ENCODE measurements at regions not wholly inside any gene's neighbourhood (a gene's known extent, or its start where the extent isn't known, plus 50 kb on each side); places are given as distances from the start of the nearest gene placed in this dataset.
"Not testable (repeated sequence)": the region's sequence is repeated elsewhere in the genome, so short reads cannot be mapped to it uniquely, and the experiment has no call there.

DNA sequence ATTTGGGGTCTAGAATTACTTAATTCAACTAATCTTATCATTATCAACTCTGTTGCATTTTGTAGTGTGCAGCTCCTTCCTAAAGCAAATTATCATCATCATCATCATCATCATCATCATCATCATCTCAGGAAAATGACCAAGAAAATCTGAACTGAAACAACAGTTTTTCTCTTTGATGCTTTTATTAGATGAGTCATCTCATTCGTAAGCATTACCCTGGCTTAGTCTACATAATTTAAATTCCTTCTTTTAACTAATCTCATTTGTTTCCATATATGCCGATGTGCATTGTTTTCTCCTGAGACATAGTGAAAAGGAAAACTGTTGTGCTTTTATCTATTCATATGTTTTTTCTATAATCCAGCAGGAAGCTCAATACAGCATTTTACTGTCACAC, 173.0 kb upstream of the PDE4D start:
- Histone ChIP-seq H3K4me3 (no peak overlapping the region), H3K79me2 (no peaks in the 10 kb centered on the region), H2AFZ (no peak overlapping the region), H3K4me1 (ENCODE audit: insufficient read depth) (no peaks in the 10 kb centered on the region), H3K36me3 (replicated peaks; ENCODE audit: insufficient read depth, low read depth) (no peaks in the 10 kb centered on the region), H3K4me2 (no peak overlapping the region), H4K20me1 (ENCODE audit: insufficient read depth, poor library complexity, severe bottlenecking) (no peaks in the 10 kb centered on the region), H3K9me3 (ENCODE audit: low read depth) (no peaks in the 10 kb centered on the region), H3K9me2 (replicated peaks; ENCODE audit: insufficient read depth) (no peaks in the 10 kb centered on the region), H3K27ac (no peak overlapping the region), H3K27me3 (no peaks in the 10 kb centered on the region)
- TF ChIP-seq EZH2 (IDR thresholded peaks at IDR 0.05; ENCODE audit: borderline replicate concordance) (no peak), EZH2phosphoT487 (IDR thresholded peaks at IDR 0.05; ENCODE audit: low read depth, severe bottlenecking, unreplicated experiment) (no peak)
- TF ChIP-seq, protein P1, sequence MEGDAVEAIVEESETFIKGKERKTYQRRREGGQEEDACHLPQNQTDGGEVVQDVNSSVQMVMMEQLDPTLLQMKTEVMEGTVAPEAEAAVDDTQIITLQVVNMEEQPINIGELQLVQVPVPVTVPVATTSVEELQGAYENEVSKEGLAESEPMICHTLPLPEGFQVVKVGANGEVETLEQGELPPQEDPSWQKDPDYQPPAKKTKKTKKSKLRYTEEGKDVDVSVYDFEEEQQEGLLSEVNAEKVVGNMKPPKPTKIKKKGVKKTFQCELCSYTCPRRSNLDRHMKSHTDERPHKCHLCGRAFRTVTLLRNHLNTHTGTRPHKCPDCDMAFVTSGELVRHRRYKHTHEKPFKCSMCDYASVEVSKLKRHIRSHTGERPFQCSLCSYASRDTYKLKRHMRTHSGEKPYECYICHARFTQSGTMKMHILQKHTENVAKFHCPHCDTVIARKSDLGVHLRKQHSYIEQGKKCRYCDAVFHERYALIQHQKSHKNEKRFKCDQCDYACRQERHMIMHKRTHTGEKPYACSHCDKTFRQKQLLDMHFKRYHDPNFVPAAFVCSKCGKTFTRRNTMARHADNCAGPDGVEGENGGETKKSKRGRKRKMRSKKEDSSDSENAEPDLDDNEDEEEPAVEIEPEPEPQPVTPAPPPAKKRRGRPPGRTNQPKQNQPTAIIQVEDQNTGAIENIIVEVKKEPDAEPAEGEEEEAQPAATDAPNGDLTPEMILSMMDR (IDR thresholded peaks at IDR 0.05; ENCODE audit: poor library complexity): no peak
- no peak for DNase-seq (ENCODE audit: low spot score)
- WGBS (ENCODE audit: low lambda C conversion rate, missing lambda C conversion rate): 76% methylated on average over 2 of the region's 2 CpGs

DNA sequence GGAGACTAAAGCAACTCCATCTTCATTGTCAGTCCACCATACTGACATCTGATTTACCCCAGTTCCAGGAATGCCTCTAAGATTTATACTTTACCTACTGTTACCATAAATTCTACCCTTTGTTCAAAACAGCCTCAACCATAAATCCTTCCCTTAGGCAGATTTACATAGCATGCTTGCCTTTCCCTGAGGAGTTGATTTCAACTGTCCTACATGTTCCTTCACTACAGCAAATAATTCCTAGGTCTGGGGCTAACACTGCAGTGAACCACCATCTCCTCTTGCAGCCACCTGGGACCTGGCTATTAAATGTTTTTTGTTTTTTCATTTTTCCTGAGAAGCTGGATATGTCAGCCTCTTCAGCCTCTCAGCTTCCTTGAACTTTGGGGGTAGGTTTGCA, 166.9 kb upstream of the PDE4D start:
- H3K4me3 ChIP-seq: no peak overlapping the region
- no peak overlapping the region for H3K4me2 ChIP-seq
- no peaks in the 10 kb centered on the region for H3K36me3 ChIP-seq (replicated peaks; ENCODE audit: insufficient read depth, low read depth)
- no peak overlapping the region for H2AFZ ChIP-seq
- H4K20me1 ChIP-seq (ENCODE audit: insufficient read depth, poor library complexity, severe bottlenecking): no peaks in the 10 kb centered on the region
- no peaks in the 10 kb centered on the region for H3K9me3 ChIP-seq (ENCODE audit: low read depth)
- H3K27me3 ChIP-seq: no peaks in the 10 kb centered on the region
- DNase-seq (ENCODE audit: low spot score): no peak
- TF ChIP-seq, protein P1 (IDR thresholded peaks at IDR 0.05; ENCODE audit: poor library complexity): no peak
- TF ChIP-seq EZH2 (IDR thresholded peaks at IDR 0.05; ENCODE audit: borderline replicate concordance) (no peak), EZH2phosphoT487 (IDR thresholded peaks at IDR 0.05; ENCODE audit: low read depth, severe bottlenecking, unreplicated experiment) (no peak)
- no peaks in the 10 kb centered on the region for H3K9me2 ChIP-seq (replicated peaks; ENCODE audit: insufficient read depth)
- no peaks in the 10 kb centered on the region for H3K4me1 ChIP-seq (ENCODE audit: insufficient read depth)
- H3K27ac ChIP-seq: no peak overlapping the region
- H3K79me2 ChIP-seq: no peaks in the 10 kb centered on the region

DNA sequence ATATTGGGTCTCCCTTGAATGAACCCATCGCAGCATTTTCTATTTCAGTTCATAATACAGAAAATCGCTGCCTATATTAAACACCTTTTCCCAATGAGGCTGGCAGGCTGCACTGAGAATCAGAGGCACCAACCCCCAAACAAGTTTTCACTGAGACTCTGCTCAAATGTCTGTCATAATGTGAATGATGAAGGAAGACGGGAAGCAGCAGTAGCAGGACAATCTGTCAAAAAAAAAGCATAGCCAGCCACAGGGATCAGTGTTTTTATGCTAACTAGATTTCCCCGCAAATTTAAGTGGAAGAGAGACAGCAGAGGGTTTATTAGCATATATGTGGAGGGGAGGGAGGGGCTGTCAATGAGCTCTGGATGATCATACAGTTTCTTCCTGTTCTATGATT, 162.7 kb upstream of the PDE4D start:
- Histone ChIP-seq H3K4me2 (no peak overlapping the region), H3K79me2 (no peaks in the 10 kb centered on the region), H3K36me3 (replicated peaks; ENCODE audit: insufficient read depth, low read depth) (no peaks in the 10 kb centered on the region), H3K9me2 (replicated peaks; ENCODE audit: insufficient read depth) (no peaks in the 10 kb centered on the region), H3K4me1 (ENCODE audit: insufficient read depth) (no peaks in the 10 kb centered on the region), H3K27me3 (no peaks in the 10 kb centered on the region), H3K9me3 (ENCODE audit: low read depth) (no peaks in the 10 kb centered on the region), H2AFZ (no peak overlapping the region), H4K20me1 (ENCODE audit: insufficient read depth, poor library complexity, severe bottlenecking) (no peaks in the 10 kb centered on the region), H3K4me3 (no peak overlapping the region), H3K27ac (no peak overlapping the region)
- TF ChIP-seq EZH2 (IDR thresholded peaks at IDR 0.05; ENCODE audit: borderline replicate concordance): no peak
- TF ChIP-seq, protein P1 (IDR thresholded peaks at IDR 0.05; ENCODE audit: poor library complexity): no peak
- no peak for TF ChIP-seq EZH2phosphoT487 (IDR thresholded peaks at IDR 0.05; ENCODE audit: low read depth, severe bottlenecking, unreplicated experiment)
- DNase-seq (ENCODE audit: low spot score): no peak
- WGBS (ENCODE audit: low lambda C conversion rate, missing lambda C conversion rate): 82% methylated on average over 4 of the region's 4 CpGs

DNA sequence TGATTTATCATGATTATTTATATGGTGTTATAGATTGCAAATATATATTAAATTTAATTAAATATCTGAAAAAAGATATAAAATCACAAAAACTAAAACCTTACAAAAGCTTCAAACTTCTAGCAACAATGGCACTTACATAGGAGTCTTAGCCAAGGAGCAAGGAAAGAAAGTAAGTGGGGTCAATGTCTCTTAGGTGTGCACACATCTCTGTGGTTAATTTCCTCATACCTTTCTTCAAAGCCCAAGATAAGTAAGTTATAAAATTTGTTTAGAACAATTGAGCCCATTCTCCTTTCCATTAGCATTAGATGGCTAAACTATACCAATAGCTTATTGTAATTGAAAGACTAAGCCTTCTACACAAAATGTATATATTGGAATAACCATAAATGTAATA, 161.6 kb upstream of the PDE4D start:
- Histone ChIP-seq H3K36me3 (replicated peaks; ENCODE audit: insufficient read depth, low read depth) (no peaks in the 10 kb centered on the region), H3K9me2 (replicated peaks; ENCODE audit: insufficient read depth) (no peaks in the 10 kb centered on the region), H3K79me2 (no peaks in the 10 kb centered on the region), H3K4me3 (no peak overlapping the region), H3K27me3 (no peaks in the 10 kb centered on the region), H3K9me3 (ENCODE audit: low read depth) (no peaks in the 10 kb centered on the region), H3K4me1 (ENCODE audit: insufficient read depth) (no peaks in the 10 kb centered on the region), H2AFZ (no peak overlapping the region), H4K20me1 (ENCODE audit: insufficient read depth, poor library complexity, severe bottlenecking) (no peaks in the 10 kb centered on the region), H3K4me2 (no peak overlapping the region), H3K27ac (no peak overlapping the region)
- no peak for DNase-seq (ENCODE audit: low spot score)
- TF ChIP-seq EZH2 (IDR thresholded peaks at IDR 0.05; ENCODE audit: borderline replicate concordance): no peak
- no peak for TF ChIP-seq EZH2phosphoT487 (IDR thresholded peaks at IDR 0.05; ENCODE audit: low read depth, severe bottlenecking, unreplicated experiment)
- TF ChIP-seq, protein P1 (IDR thresholded peaks at IDR 0.05; ENCODE audit: poor library complexity): no peak

DNA sequence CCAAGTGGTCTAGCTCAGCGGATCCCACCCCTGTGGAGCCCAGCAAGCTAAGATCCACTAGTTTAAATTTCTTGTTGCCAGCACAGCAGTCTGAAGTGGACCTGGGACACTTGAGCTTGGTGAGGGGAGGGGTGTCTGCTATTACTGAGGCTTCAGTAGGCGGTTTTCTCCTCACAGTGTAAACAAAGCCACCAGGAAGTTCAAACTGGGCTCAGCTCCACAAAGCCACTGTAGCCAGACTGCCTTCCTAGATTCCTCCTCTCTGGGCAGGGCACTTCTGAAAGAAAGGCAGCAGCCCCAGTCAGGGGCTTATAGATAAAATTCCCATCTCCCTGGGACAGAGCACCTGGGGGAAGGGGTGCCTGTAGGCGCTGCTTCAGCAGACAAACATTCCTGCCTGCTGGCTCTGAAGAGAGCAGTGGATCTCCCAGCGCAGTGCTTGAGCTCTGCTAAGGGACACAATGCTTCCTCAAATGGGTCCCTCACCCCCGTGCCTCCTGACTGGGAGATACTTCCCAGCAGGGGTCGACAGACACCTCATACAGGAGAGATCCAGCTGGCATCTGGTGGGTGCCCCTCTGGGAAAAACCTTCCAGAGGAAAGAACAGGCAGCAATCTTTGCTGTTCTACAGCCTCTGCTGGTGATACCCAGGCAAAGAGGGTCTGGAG, 148.6 kb upstream of the PDE4D start:
- H3K9me3 ChIP-seq (ENCODE audit: low read depth); H3K79me2 ChIP-seq; H3K36me3 ChIP-seq (replicated peaks; ENCODE audit: insufficient read depth, low read depth); H4K20me1 ChIP-seq (ENCODE audit: insufficient read depth, poor library complexity, severe bottlenecking); H3K4me1 ChIP-seq (ENCODE audit: insufficient read depth); H3K4me2 ChIP-seq; H3K9me2 ChIP-seq (replicated peaks; ENCODE audit: insufficient read depth); H3K27ac ChIP-seq; H3K27me3 ChIP-seq; H2AFZ ChIP-seq; H3K4me3 ChIP-seq: not testable (repeated sequence)
- peak; percentile 17 for DNase-seq (ENCODE audit: low spot score)
- WGBS (ENCODE audit: low lambda C conversion rate, missing lambda C conversion rate): 59% methylated on average over 6 of the region's 6 CpGs
